Renal cortex interstitium (tissue), 11 donors: ENCODE measurements at regions not wholly inside any gene's neighbourhood (a gene's known extent, or its start where the extent isn't known, plus 50 kb on each side); places are given as distances from the start of the nearest gene placed in this dataset.
A peak's percentile ranks its signal among the peaks of the same experiment; 100 is the strongest.
"Not testable (repeated sequence)": the region's sequence is repeated elsewhere in the genome, so short reads cannot be mapped to it uniquely, and the experiment has no call there.

Experiments
- DNase-seq, 11 donors: peaks; one replicate each; pipeline ENCODE4 v3.0.0-alpha.2; 2013; ENCODE audit warnings: low read depth in 9 of 11, low spot score in 4 of 11; ENCODE audit errors: extremely low read depth in 1 of 11

DNA sequence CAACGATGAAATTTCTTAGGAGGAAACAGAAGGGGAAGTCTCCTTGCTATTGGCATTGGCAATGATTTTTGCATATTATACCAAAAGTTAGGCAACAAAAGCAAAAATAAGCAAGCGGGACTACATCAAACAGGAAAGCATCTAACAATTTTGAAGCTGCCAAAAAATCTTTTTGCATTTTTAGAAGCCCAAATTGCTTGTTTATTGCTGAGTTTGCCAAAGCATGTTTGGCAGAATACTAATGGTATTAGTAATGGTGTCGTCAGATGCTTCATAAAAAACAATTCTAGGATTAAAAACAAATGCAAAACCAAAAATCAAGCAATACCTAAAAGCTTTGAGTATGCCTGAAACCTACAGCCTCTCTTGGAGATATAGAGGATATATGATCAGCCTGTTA, 80.0 kb downstream of the GALR1 start:
- DNase-seq = no peak

DNA sequence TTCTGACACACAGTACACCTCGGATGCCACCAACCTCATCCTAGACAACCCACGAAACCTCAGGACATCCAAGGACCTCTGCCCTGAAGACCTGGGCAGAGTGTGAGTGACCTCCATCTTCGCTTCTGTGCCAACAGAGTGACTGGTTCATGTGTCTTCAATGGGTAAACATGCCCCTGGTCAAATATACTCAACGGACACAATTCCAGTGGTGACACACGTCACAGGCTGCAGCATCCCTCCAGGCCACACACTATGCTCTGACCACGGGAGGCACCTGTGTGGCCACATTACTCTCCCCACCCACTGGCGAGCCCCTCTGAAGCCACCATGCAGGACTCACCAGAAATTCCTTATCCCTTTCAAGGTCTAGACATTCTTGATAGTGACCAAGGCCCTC, 85.2 kb downstream of the GALR1 start:
- no peak for DNase-seq

DNA sequence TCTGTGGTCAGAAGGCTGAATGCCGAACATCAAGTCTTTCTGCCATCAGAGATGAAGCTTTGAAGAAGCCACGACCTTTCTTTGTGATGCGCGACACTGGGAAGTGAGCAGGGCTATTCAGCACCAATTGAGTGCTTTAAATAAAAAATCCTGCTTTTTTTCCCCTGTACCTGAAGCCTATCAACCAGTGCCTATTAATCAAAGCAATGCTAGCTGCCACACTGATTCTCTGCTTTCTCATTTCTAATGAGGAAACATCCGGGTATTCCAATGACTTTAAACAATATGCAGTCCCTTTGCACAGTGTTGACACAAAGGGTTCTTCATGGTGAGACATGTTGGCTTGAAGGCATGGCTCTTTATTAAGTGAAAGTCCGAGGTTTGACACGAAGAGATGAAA, 88.0 kb downstream of the GALR1 start:
- DNase-seq = no peak

GRCh38 chr18:77339093-77339492, 89.4 kb downstream of the GALR1 start:
- no peak for DNase-seq

- no peak for DNase-seq
Measured at GRCh38 chr18:77339623-77340022, 90.0 kb downstream of the GALR1 start.

DNA sequence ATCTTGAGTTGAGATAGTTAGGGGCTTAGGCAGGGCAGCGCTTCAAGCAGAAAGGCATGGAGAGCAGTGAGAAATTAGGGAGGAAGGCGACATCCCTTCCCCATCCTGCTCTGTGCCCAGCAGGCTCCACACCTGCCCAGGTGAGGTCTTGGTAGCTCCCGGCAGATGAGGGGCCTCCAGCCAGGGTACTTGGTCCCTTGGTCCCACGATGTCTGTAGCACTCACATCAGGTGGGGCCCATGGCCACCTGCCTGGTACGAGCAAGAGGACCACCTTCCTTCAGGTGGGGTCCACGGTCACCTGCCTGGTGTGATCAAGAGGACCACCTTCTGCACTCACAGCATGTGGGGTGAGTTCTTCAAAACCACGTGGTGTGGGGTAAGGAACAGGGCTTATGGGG, 91.2 kb downstream of the GALR1 start:
- no peak for DNase-seq

GRCh38 chr18:77341527-77342325, 92.1 kb downstream of the GALR1 start:
- DNase-seq = no peak

DNA sequence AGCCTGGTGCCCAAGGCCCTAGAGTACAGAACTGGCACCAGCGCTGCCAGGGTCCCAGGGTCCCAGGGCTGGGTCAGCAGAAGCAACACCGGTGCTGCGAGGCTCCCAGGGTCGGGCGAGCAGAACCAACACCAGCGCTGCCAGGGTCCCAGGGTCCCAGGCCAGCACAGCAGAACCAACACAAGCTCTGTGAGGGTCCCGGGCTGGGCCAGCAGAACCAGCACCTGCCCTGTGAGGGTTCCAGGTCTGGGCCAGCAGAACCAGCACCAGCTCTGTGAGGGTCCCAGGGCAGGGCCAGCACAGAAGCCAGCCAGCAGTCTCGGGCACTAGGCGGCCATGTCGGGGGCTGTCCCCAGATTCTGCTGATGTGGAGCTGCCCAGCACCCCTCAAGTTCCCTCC, 93.1 kb downstream of the GALR1 start:
- no peak for DNase-seq

DNA sequence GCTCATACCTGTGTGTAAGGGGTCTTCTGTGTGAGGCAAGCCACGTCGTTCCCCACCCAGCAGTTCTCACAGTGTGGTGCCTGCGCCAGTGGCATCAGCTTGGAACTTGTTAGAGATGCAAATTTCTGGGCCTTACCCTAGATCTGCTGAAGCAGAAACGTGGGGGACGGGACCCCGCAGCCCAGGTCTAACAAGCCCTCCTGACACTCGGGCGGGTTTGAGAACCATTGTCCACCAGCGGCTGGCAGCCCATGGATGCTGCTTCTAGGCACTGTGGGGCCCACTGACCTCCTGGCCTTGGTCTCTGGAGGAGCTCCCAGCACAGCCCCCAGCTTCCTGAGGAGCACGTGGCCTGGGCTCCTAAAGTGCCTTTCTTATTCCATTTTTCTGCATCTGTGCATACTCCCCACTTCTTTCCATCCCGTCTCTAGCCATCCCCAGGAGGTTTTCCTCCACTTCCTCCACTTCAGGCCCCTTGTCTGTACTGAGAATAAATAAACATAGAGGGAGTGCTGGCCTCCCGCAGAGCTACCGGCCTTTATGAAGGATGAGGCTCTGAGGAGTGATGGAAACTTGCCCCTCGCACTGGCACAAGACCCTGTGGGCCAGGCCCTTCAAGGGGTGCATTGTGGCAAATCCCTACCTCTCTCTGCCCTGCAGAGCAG, 94.3 kb downstream of the GALR1 start:
- no peak for DNase-seq

GRCh38 chr18:77344786-77345500, 95.3 kb downstream of the GALR1 start:
- DNase-seq = no peak

DNA sequence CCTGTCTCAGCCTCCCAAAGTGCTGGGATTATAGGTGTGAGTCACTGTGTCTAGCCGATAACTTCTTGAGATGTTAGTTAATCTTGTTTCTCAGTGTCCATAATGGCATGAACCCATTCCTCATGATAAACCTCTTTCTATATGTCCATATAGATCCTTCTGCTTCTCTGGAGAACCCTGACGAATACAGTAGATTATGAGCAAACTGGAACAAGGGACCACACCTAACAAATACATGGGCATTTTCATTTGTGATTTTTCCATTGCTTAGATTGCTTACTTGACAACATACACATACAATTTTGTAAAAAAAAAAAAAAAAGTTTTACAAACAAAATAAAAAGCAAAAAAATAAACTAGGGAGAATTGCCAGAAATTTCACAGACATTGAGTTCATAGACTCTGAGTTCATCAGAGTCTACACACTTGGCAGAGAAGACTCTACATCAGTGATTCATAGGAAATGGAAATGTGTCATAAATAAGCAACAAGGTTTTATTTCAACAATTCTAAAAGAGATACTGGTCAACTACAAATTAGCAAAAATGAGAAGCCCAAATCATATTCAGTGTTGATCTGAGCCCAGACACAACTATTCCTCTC, 96.7 kb downstream of the GALR1 start:
- no peak for DNase-seq

- DNase-seq = not testable (repeated sequence)
Measured at GRCh38 chr18:77353349-77353748, 103.7 kb downstream of the GALR1 start.

DNA sequence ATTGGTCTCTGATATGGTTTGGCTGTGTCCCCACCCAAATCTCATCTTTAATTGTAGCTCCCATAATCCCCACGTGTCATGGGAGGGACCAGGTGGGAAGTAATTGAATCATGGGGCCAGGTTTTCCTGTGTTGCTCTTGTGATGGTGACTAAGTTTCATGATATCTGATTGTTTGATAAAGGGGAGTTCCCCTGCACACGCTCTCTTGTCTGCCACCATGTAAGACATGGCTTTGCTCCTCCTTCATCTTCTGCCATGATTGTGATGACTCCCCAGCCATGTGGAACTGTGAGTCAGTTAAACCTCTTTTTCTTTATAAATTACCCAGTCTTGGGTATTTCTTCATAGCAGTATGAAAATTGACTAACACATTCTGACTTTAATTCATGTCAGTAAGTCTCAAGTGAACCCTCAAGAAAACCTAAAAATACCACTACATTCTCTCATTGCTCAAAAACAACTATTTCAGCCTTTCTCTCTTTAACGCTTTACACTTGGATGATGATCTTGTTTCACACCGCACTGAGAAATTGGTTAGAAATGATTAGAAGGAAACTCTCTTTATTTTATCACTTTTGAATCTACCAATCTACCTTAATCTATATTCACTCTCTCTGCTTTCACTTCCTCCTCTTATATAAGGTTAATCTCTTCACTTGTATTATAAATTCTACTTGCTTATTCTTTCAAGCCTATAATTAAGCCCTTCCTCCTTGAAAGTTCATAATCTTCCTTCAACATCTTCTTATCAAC, 110.1 kb downstream of the GALR1 start:
- no peak for DNase-seq

DNA sequence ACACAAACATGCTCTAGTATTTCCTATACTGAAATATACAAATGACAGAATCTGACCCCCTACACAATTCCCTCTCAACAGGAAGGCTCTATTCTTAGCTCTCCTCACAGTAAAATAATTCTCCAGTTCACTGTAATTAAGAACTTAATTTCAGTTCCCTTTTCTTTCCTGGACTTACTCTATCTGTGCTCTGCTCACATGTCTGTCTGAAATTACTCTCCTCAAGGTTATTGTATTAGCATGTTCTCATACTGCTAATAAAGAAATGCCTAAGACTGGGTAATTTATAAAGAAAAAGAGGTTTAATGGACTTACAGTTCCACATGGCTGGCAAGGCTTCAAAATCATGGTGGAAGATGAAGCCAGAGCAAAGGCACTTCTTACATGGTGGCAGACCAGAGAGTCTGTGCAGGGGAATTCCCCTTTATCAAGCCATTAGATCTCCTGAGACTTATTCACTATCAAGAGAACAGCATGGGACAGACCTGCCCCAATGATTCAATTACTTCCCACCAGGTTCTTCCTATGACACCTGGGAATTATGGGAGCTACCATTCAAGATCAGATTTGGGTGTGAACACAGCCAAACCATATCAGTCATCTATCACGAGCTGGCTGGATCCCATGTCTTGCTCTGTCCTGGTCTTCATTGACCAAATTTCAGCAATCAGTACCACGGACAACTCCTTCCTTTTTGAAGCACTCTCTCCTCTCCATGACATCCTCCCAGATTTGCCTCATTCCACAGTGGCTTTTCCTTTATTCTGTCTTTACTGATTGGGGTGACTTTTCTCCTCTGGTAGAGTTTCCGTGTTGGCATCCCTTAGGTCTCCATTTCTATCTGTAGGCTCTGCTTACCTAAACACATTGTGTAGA, 110.9 kb downstream of the GALR1 start:
- peak in 6 of 11 donors; percentile 3 to 30 (median 10) for DNase-seq

GRCh38 chr18:77361382-77361781, 111.7 kb downstream of the GALR1 start:
- DNase-seq = no peak

DNA sequence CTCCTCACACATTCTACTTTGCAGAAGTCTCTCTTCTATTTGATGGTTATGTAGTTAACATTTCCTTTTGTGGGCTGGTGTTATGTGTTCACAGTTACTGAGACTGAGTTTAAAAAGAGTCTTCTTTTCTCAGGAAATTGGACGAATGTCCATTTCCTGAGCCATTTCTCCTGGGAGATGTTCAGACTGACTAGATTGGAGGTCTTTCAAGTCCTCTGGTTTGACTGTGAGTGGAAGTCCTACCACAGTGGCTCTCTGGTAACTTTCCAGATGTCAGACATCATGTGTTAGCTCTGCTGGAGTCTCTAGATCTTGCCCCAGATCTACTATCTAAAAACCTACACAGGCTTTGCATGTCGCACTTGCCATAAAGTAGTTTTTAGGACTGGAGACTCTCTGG, 116.0 kb downstream of the GALR1 start:
- no peak for DNase-seq

DNA sequence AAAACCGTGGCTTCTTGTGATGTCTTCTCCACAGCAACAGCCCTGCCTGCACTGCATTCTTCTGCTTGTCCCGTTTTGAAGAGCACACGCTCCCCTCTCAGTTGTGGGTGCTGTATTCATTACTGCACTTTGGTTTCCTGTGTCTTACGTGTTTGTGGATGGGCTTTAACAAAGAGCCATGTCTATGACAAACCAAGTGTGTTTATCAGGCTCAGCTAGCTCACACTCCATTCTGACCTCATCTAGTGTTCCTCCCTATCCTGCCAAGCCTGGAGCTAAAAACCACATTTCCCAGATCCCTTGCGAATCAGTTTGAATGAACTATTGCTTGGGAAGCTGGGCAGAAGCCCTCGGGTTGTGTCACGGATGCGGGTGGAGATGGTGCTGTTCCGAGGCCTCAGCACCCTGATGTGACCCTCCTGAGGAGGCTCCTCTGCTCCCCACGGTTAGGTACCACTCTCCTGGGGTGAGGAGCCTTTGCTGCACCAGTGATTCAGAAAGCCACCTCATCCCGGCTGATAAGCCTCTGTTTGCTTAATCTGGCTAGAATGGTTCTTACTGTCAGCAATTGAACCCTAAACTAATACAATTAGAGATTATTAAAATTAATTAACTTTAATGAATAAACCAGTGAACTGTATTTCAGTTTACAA, 116.5 kb downstream of the GALR1 start:
- no peak for DNase-seq
